SK-N-SH (cell line): ENCODE measurements at regions not wholly inside any gene's neighbourhood (a gene's known extent, or its start where the extent isn't known, plus 50 kb on each side); places are given as distances from the start of the nearest gene placed in this dataset.

Experiments used
- CTCF ChIA-PET: fragments of 300-600, 350-600 bp; formaldehyde crosslinking; extraction: SDS; loops from one replicate; lab custom pipeline; 2021; lab: Yijun Ruan, JAX
- POLR2A ChIA-PET: fragments of 350-600 bp; sonication (Branson Sonifier 250); formaldehyde crosslinking; extraction: SDS; loops from one replicate; lab custom pipeline; 2020; ENCODE audit warnings: antibody characterized with exemption, inconsistent platforms; lab: Yijun Ruan, JAX
- DNase-seq: peaks from one replicate; pipeline ENCODE4 v3.0.0; 2012
- H2AFZ ChIP-seq: fragments of 200-600 bp; sonication (generic); 2 replicates; pipeline ENCODE4 v1.8.1; 2016; ENCODE audit warnings: antibody characterized with exemption, mild to moderate bottlenecking, low read depth
- H3F3A ChIP-seq: fragments of 200-600 bp; sonication (generic); replicated peaks from 2 replicates; pipeline ENCODE3; 2016; ENCODE audit warnings: antibody characterized with exemption, mild to moderate bottlenecking; ENCODE audit not compliant: insufficient read depth
- H3K27ac ChIP-seq, 2 experiments: fragments of 200-500 bp in 1 of 2; fragments of 200-600 bp in 1 of 2; sonication (Bioruptor generic) in 1 of 2; sonication (generic), shearing (Covaris generic) in 1 of 2; 2 replicates each; pipeline versions ENCODE4 v1.5.1 to v1.6.1; 2014 to 2016; ENCODE audit warnings: low read depth in 2 of 2, inconsistent platforms in 1 of 2, low read length in 1 of 2, mild to moderate bottlenecking in 1 of 2, mixed read lengths in 1 of 2
- H3K27me3 ChIP-seq: fragments of 200-600 bp; sonication (generic), shearing (Covaris generic); 2 replicates; pipeline ENCODE4 v1.6.1; 2016; ENCODE audit warnings: mixed run types; ENCODE audit not compliant: insufficient read depth
- H3K36me3 ChIP-seq, 2 experiments: fragments of 200-500 bp in 1 of 2; fragments of 200-600 bp in 1 of 2; sonication (Bioruptor generic) in 1 of 2; sonication (generic) in 1 of 2; replicated peaks in 1 of 2; 2 replicates each; pipeline versions ENCODE3 to v1.5.1; 2014 to 2016; ENCODE audit warnings: low read length in 1 of 2, mild to moderate bottlenecking in 1 of 2; ENCODE audit not compliant: insufficient read depth in 2 of 2, control insufficient read depth in 1 of 2
- H3K4me1 ChIP-seq, 2 experiments: fragments of 200-500 bp in 1 of 2; fragments of 200-600 bp in 1 of 2; sonication (Bioruptor generic) in 1 of 2; sonication (generic), shearing (Covaris generic) in 1 of 2; 2 replicates each; pipeline versions ENCODE4 v1.5.1 to v1.6.1; 2014 to 2016; ENCODE audit warnings: low read depth in 1 of 2, low read length in 1 of 2, mixed run types in 1 of 2; ENCODE audit not compliant: insufficient read depth in 2 of 2, control insufficient read depth in 1 of 2
- H3K4me2 ChIP-seq: fragments of 200-600 bp; sonication (generic), shearing (Covaris generic); 2 replicates; pipeline ENCODE4 v1.6.1; 2017; ENCODE audit warnings: mixed run types
- H3K4me3 ChIP-seq, 2 experiments: fragments of 200-500 bp in 1 of 2; fragments of 200-600 bp in 1 of 2; sonication (Bioruptor generic) in 1 of 2; sonication (generic), shearing (Covaris generic) in 1 of 2; 2 replicates each; pipeline versions ENCODE4 v1.5.1 to v1.8.1; 2014 to 2016; ENCODE audit warnings: low read depth in 2 of 2, inconsistent platforms in 1 of 2, low read length in 1 of 2, mild to moderate bottlenecking in 1 of 2, mixed read lengths in 1 of 2, moderate library complexity in 1 of 2
- H3K79me2 ChIP-seq: fragments of 200-600 bp; sonication (generic); 2 replicates; pipeline ENCODE4 v1.8.1; 2017; ENCODE audit warnings: mild to moderate bottlenecking; ENCODE audit not compliant: insufficient read depth
- H3K9ac ChIP-seq: fragments of 200-600 bp; sonication (generic); 2 replicates; pipeline ENCODE4 v1.6.1; 2017; ENCODE audit warnings: mixed run types
- H3K9me2 ChIP-seq: fragments of 200-600 bp; sonication (generic); 2 replicates; pipeline ENCODE4 v1.6.1; 2017; ENCODE audit warnings: mixed run types
- H3K9me3 ChIP-seq: fragments of 200-600 bp; sonication (generic); 2 replicates; pipeline ENCODE4 v1.6.1; 2017; ENCODE audit warnings: mixed run types, mild to moderate bottlenecking, moderate library complexity
- H4K20me1 ChIP-seq: fragments of 200-600 bp; sonication (generic); 2 replicates; pipeline ENCODE4 v1.6.1; 2017; ENCODE audit warnings: mild to moderate bottlenecking, mixed run types; ENCODE audit not compliant: insufficient read depth
- CTCF ChIP-seq: fragments of 200-600 bp; sonication (generic); IDR thresholded peaks from 2 replicates; pipeline ENCODE4 v1.6.1; 2017; ENCODE audit warnings: antibody characterized with exemption, mild to moderate bottlenecking, moderate library complexity
- EP300 ChIP-seq, 2 experiments: IDR thresholded peaks; 2 replicates each; pipeline versions ENCODE4 v1.4.0 to v1.6.1; 2012; ENCODE audit warnings: borderline replicate concordance in 1 of 2, low read depth in 1 of 2, low read length in 1 of 2
- EZH2phosphoT487 ChIP-seq: fragments of 200-600 bp; sonication (generic); IDR thresholded peaks from 2 replicates; pipeline ENCODE4 v1.6.1; 2017; ENCODE audit warnings: low read depth, mixed run types, mild to moderate bottlenecking, antibody characterized with exemption, moderate library complexity, borderline replicate concordance
- FOSL2 ChIP-seq: IDR thresholded peaks from 2 replicates; pipeline ENCODE4 v1.4.0; 2012; ENCODE audit warnings: low read depth, mild to moderate bottlenecking, moderate library complexity, borderline replicate concordance
- FOXJ3 ChIP-seq: sonication (generic); formaldehyde crosslinking; IDR thresholded peaks from 2 replicates; pipeline ENCODE4 v1.5.1; 2020; ENCODE audit warnings: mild to moderate bottlenecking, missing genetic modification reagents
- FOXM1 ChIP-seq: IDR thresholded peaks from 2 replicates; pipeline ENCODE4 v1.4.0; 2012; ENCODE audit warnings: low read depth, mild to moderate bottlenecking
- JUND ChIP-seq: IDR thresholded peaks from 2 replicates; pipeline ENCODE4 v1.4.0; 2012
- MAX ChIP-seq: IDR thresholded peaks from 2 replicates; pipeline ENCODE4 v1.4.0; 2012; ENCODE audit warnings: low read depth
- MXI1 ChIP-seq: IDR thresholded peaks from 2 replicates; pipeline ENCODE4 v1.6.1; 2012; ENCODE audit warnings: mild to moderate bottlenecking, low read depth, low read length, improper control_type of control experiment
- NFIC ChIP-seq: IDR thresholded peaks from 2 replicates; pipeline ENCODE4 v1.4.0; 2012; ENCODE audit warnings: borderline replicate concordance
- PBX3 ChIP-seq: IDR thresholded peaks from 2 replicates; pipeline ENCODE4; 2012
- RAD21 ChIP-seq: IDR thresholded peaks from 2 replicates; pipeline ENCODE4 v1.6.1; 2012; ENCODE audit warnings: mild to moderate bottlenecking, low read length
- RCOR1 ChIP-seq: fragments of 150-350 bp; IDR thresholded peaks from 2 replicates; pipeline ENCODE4 v1.6.1; 2017; ENCODE audit warnings: antibody characterized with exemption, low read length
- RXRA ChIP-seq: IDR thresholded peaks from 2 replicates; pipeline ENCODE4 v1.4.0; 2012; ENCODE audit warnings: low read depth, mild to moderate bottlenecking, borderline replicate concordance
- SIN3A ChIP-seq: IDR thresholded peaks from 2 replicates; pipeline ENCODE4 v1.6.1; 2012; ENCODE audit warnings: low read depth, mild to moderate bottlenecking, low read length, moderate library complexity, borderline replicate concordance
- TAF1 ChIP-seq: IDR thresholded peaks from 2 replicates; pipeline ENCODE4 v1.6.1; 2012; ENCODE audit warnings: low read depth, mild to moderate bottlenecking, low read length, moderate library complexity, borderline replicate concordance
- TCF12 ChIP-seq: IDR thresholded peaks from 2 replicates; pipeline ENCODE4 v1.4.0; 2012
- TEAD4 ChIP-seq: IDR thresholded peaks from 2 replicates; pipeline ENCODE4 v1.4.0; 2012; ENCODE audit warnings: mild to moderate bottlenecking, borderline replicate concordance; ENCODE audit not compliant: insufficient read depth
- USF1 ChIP-seq: IDR thresholded peaks from 2 replicates; pipeline ENCODE4 v1.4.0; 2012; ENCODE audit warnings: low read depth, borderline replicate concordance
- YY1 ChIP-seq: IDR thresholded peaks from 2 replicates; pipeline ENCODE4 v1.4.0; 2012; ENCODE audit warnings: low read depth, mild to moderate bottlenecking
- ZBTB33 ChIP-seq: IDR thresholded peaks from 2 replicates; pipeline ENCODE4 v1.4.0; 2012; ENCODE audit warnings: low read depth, borderline replicate concordance
- WGBS: methylation state at CpG from one replicate; pipeline ENCODE4 v1.1.6; 2017; ENCODE audit warnings: low lambda C conversion rate; 5-methylcytosine and 5-hydroxymethylcytosine counted together

- POLR2A ChIA-PET = no interaction called here
Measured at GRCh38 chr4:122046255-122046654, 94.4 kb upstream of the TRPC3 start.

GRCh38 chr4:122045533-122045932 is 93.7 kb upstream of the TRPC3 start:
- Histone ChIP-seq H3K79me2 (no peaks in the 10 kb centered on the region), H3K4me3 (no peak overlapping the region), H3K27ac (no peak overlapping the region), H4K20me1 (no peaks in the 10 kb centered on the region), H3K9me3 (no peaks in the 10 kb centered on the region), H3F3A (peaks cover 10% of the 10 kb centered on the region), H2AFZ (no peak overlapping the region), H3K9ac (no peak overlapping the region), H3K27me3 (no peaks in the 10 kb centered on the region), H3K36me3 (no peaks in the 10 kb centered on the region), H3K4me2 (no peak overlapping the region), H3K9me2 (no peaks in the 10 kb centered on the region), H3K4me1 (peaks cover 0 to 7% of the 10 kb centered on the region in 2 experiments; a peak in 1 of 4 replicates)
- TF ChIP-seq TEAD4 (peak; percentile 79; the same call in 1 of the 2 replicates), MXI1 (no peak), FOXJ3 (CRISPR knock-in tag) (no peak), JUND (peak; percentile 59), RCOR1 (no peak), MAX (peak; percentile 29; the same call in 1 of the 2 replicates), PBX3 (peak; percentile 53), TCF12 (peak; percentile 72), CTCF (no peak), ZBTB33 (no peak), NFIC (peak; percentile 98), RXRA (peak; percentile 41; the same call in 1 of the 2 replicates), FOSL2 (0 out of 2 replicates have a peak, but pooled peaks have one; percentile 46)
- ChIA-PET POLR2A (no interaction called here), CTCF (no interaction called here)
- peak; percentile 3 for DNase-seq

More at GRCh38 chr4:122046255-122046654, 94.4 kb upstream of the TRPC3 start:
- H3K9ac ChIP-seq = no peak overlapping the region
- H3K4me3 ChIP-seq = no peak overlapping the region
- H3F3A ChIP-seq = peaks cover 10% of the 10 kb centered on the region
- no peaks in the 10 kb centered on the region for H3K9me3 ChIP-seq
- no peak overlapping the region for H3K4me2 ChIP-seq
- no peaks in the 10 kb centered on the region for H3K27me3 ChIP-seq
- no peaks in the 10 kb centered on the region for H3K36me3 ChIP-seq
- TF ChIP-seq RAD21 (no peak), FOXM1 (no peak), EP300 (IDR thresholded peaks at IDR 0.05; ENCODE audit: borderline replicate concordance in 1 of 2, low read depth in 1 of 2, low read length in 1 of 2) (no peak), MAX (no peak), MXI1 (no peak), USF1 (no peak), TEAD4 (no peak), YY1 (no peak), EZH2phosphoT487 (no peak), TAF1 (no peak), SIN3A (no peak)
- no peaks in the 10 kb centered on the region for H4K20me1 ChIP-seq
- peaks cover 0 to 7% of the 10 kb centered on the region in 2 experiments; a peak in 1 of 4 replicates for H3K4me1 ChIP-seq
- 41% methylated on average over 2 of the region's 2 CpGs for whole genome bisulfite sequencing
- DNase-seq = no peak
- no peaks in the 10 kb centered on the region for H3K9me2 ChIP-seq
- H3K79me2 ChIP-seq = no peaks in the 10 kb centered on the region
- no peak overlapping the region for H2AFZ ChIP-seq
- no peak overlapping the region for H3K27ac ChIP-seq
- CTCF ChIA-PET = no interaction called here
